A549 (cell line): ENCODE measurements at regions not wholly inside any gene's neighbourhood (a gene's known extent, or its start where the extent isn't known, plus 50 kb on each side); places are given as distances from the start of the nearest gene placed in this dataset.
A peak's percentile ranks its signal among the peaks of the same experiment; 100 is the strongest.

Source experiments
- ATAC-seq, 2 experiments: fragments of 200-7000 bp in 1 of 2; fragments of >200 bp in 1 of 2; cut with Nextera tagmentation in 1 of 2; cut with Tn5 transposase in 1 of 2; 3 replicates each; pipeline versions ENCODE4 v1.8.0 to v1.9.1; 2018 to 2020; ENCODE audit warnings: mild to moderate bottlenecking in 1 of 2, moderate library complexity in 1 of 2
- CTCF ChIA-PET: fragments of 300-600 bp; sonication (Branson Sonifier 250); formaldehyde crosslinking; extraction: SDS; loops from one replicate; lab custom pipeline; 2021; ENCODE audit warnings: antibody characterized with exemption, inconsistent platforms; lab: Yijun Ruan, JAX
- POLR2A ChIA-PET: fragments of 350-600 bp; formaldehyde crosslinking; extraction: SDS; loops from one replicate; lab custom pipeline; 2021; ENCODE audit warnings: antibody characterized with exemption, inconsistent platforms; lab: Yijun Ruan, JAX
- DNase-seq, 2 experiments: peaks; one replicate each; pipeline versions ENCODE4 v3.0.0 to v3.0.0-alpha.2; 2011 to 2016; ENCODE audit warnings: low read depth in 1 of 2, low spot score in 1 of 2
- FAIRE-seq: peaks from 2 replicates; lab custom pipeline; 2011; peaks lifted over from hg19 to GRCh38; lab: Jason Lieb, UNC
- H3K27ac ChIP-seq, 2 experiments: fragments of >200 bp; sonication (Bioruptor Twin); formaldehyde crosslinking; 3 replicates each; pipeline ENCODE4 v1.5.1; 2016 to 2017
- H3K4me1 ChIP-seq: fragments of >200 bp; sonication (Bioruptor Twin); formaldehyde crosslinking; 3 replicates; pipeline ENCODE4 v1.6.1; 2016
- H3K4me2 ChIP-seq: fragments of >200 bp; sonication (Bioruptor Twin); formaldehyde crosslinking; 3 replicates; pipeline ENCODE4 v1.6.1; 2016
- H3K4me3 ChIP-seq: fragments of >200 bp; sonication (Bioruptor Twin); formaldehyde crosslinking; 3 replicates; pipeline ENCODE4 v1.5.1; 2016
- H3K9me3 ChIP-seq: fragments of >200 bp; sonication (Bioruptor Twin); formaldehyde crosslinking; 3 replicates; pipeline ENCODE4 v1.6.1; 2016
- BHLHE40 ChIP-seq: IDR thresholded peaks from 2 replicates; pipeline ENCODE4 v1.6.1; 2012; ENCODE audit warnings: low read depth, low read length, inconsistent platforms
- CBX8 ChIP-seq: fragments of 200-600 bp; sonication (generic); IDR thresholded peaks from 2 replicates; pipeline ENCODE4 v1.6.1; 2016
- CEBPB ChIP-seq, 2 experiments: fragments of >200 bp in 1 of 2; sonication (Bioruptor Twin) in 1 of 2; formaldehyde crosslinking in 1 of 2; IDR thresholded peaks; 2 replicates each; pipeline ENCODE4 v1.6.1; 2012 to 2016
- CHD2 ChIP-seq: fragments of 150-350 bp; IDR thresholded peaks from 2 replicates; pipeline ENCODE4 v1.6.1; 2014; ENCODE audit warnings: low read length; ENCODE audit not compliant: partially characterized antibody
- CHD4 ChIP-seq: fragments of 200-600 bp; sonication (generic); IDR thresholded peaks from 2 replicates; pipeline ENCODE4 v1.6.1; 2016; ENCODE audit warnings: antibody characterized with exemption, mild to moderate bottlenecking, borderline replicate concordance
- E2F6 ChIP-seq: IDR thresholded peaks from 2 replicates; pipeline ENCODE4 v1.6.1; 2012; ENCODE audit warnings: low read depth, borderline replicate concordance
- EHF ChIP-seq: fragments of 250-450 bp; sonication (Bioruptor Pico); IDR thresholded peaks from 2 replicates; pipeline ENCODE4 v1.5.0; 2020; ENCODE audit warnings: mild to moderate bottlenecking
- ELK1 ChIP-seq: fragments of 150-350 bp; IDR thresholded peaks from 2 replicates; pipeline ENCODE4 v1.6.1; 2014; ENCODE audit warnings: low read depth, mild to moderate bottlenecking, low read length
- EP300 ChIP-seq, 2 experiments: fragments of >200 bp; sonication (Bioruptor Twin); formaldehyde crosslinking; IDR thresholded peaks; 2 replicates in 1 of 2; 3 replicates in 1 of 2; pipeline ENCODE4 v1.6.1; 2016 to 2017
- GATA3 ChIP-seq: IDR thresholded peaks from 2 replicates; pipeline ENCODE4 v1.6.1; 2012; ENCODE audit warnings: borderline replicate concordance
- HEYL ChIP-seq: fragments of 250-450 bp; sonication (Bioruptor Pico); IDR thresholded peaks from 2 replicates; pipeline ENCODE4 v1.8.0; 2021; ENCODE audit warnings: mild to moderate bottlenecking, moderate library complexity
- HMGXB4 ChIP-seq: fragments of 250-450 bp; sonication (Bioruptor Pico); IDR thresholded peaks from 2 replicates; pipeline ENCODE4 v1.5.0; 2021; ENCODE audit warnings: mild to moderate bottlenecking, moderate library complexity, borderline replicate concordance
- HOXA7 ChIP-seq: fragments of 250-450 bp; sonication (Bioruptor Pico); IDR thresholded peaks from 2 replicates; pipeline ENCODE4 v1.5.0; 2020; ENCODE audit warnings: mild to moderate bottlenecking, moderate library complexity
- JUNB ChIP-seq: fragments of >200 bp; sonication (Bioruptor Twin); formaldehyde crosslinking; IDR thresholded peaks from 2 replicates; pipeline ENCODE4 v1.6.1; 2016
- MAFK ChIP-seq: fragments of 450-650 bp; IDR thresholded peaks from 2 replicates; pipeline ENCODE4 v1.6.1; 2014; ENCODE audit not compliant: partially characterized antibody
- MAZ ChIP-seq: fragments of 150-350 bp; IDR thresholded peaks from 2 replicates; pipeline ENCODE4 v1.6.1; 2014; ENCODE audit warnings: antibody characterized with exemption, low read depth, low read length, borderline replicate concordance
- MYC ChIP-seq: IDR thresholded peaks from 2 replicates; pipeline ENCODE4 v1.6.1; 2012; ENCODE audit warnings: mild to moderate bottlenecking, inconsistent platforms, low read length, improper control_type of control experiment, borderline replicate concordance
- NR3C1 ChIP-seq: fragments of >200 bp; sonication (Bioruptor Twin); formaldehyde crosslinking; IDR thresholded peaks from 3 replicates; pipeline ENCODE4 v1.6.1; 2017
- PBX3 ChIP-seq: IDR thresholded peaks from 2 replicates; pipeline ENCODE4 v1.6.1; 2012
- PHF8 ChIP-seq: fragments of 200-600 bp; sonication (generic); IDR thresholded peaks from 2 replicates; pipeline ENCODE4 v1.6.1; 2016; ENCODE audit warnings: low read depth, mild to moderate bottlenecking, antibody characterized with exemption, moderate library complexity, borderline replicate concordance
- RAD21 ChIP-seq, 2 experiments: fragments of >200 bp in 1 of 2; sonication (Bioruptor Twin) in 1 of 2; formaldehyde crosslinking in 1 of 2; IDR thresholded peaks in 1 of 2; conservative IDR thresholded peaks in 1 of 2; 2 replicates in 1 of 2; 3 replicates in 1 of 2; pipeline ENCODE4 v1.6.1; 2012 to 2018; ENCODE audit warnings: inconsistent platforms in 1 of 2
- RNF2 ChIP-seq: fragments of 200-600 bp; sonication (generic); IDR thresholded peaks from 2 replicates; pipeline ENCODE4 v1.6.1; 2016; ENCODE audit warnings: low read depth, mild to moderate bottlenecking, antibody characterized with exemption, moderate library complexity, borderline replicate concordance
- SMC3 ChIP-seq: fragments of >200 bp; sonication (Bioruptor Twin); formaldehyde crosslinking; IDR thresholded peaks from 3 replicates; pipeline ENCODE4 v1.6.1; 2018; ENCODE audit warnings: inconsistent platforms
- TFCP2L1 ChIP-seq: fragments of 250-450 bp; sonication (Bioruptor Pico); IDR thresholded peaks from 2 replicates; pipeline ENCODE4 v1.5.0; 2021; ENCODE audit warnings: mild to moderate bottlenecking
- ZNF302 ChIP-seq: fragments of 250-450 bp; sonication (Bioruptor Pico); IDR thresholded peaks from 2 replicates; pipeline ENCODE4 v1.9.0; 2021; ENCODE audit warnings: inconsistent platforms, mild to moderate bottlenecking, moderate library complexity
- ZSCAN20 ChIP-seq: fragments of 250-450 bp; sonication (Bioruptor Pico); IDR thresholded peaks from 2 replicates; pipeline ENCODE4 v1.8.0; 2022; ENCODE audit warnings: mild to moderate bottlenecking, moderate library complexity
- WGBS: methylation state at CpG from one replicate; pipeline ENCODE4 v1.1.6; 2017; ENCODE audit errors: missing lambda C conversion rate; 5-methylcytosine and 5-hydroxymethylcytosine counted together
- TF ChIP-seq, protein P1 (sequence below): fragments of >200 bp; sonication (Bioruptor Twin); formaldehyde crosslinking; IDR thresholded peaks from 2 replicates; pipeline ENCODE4 v1.6.1; 2016

DNA sequence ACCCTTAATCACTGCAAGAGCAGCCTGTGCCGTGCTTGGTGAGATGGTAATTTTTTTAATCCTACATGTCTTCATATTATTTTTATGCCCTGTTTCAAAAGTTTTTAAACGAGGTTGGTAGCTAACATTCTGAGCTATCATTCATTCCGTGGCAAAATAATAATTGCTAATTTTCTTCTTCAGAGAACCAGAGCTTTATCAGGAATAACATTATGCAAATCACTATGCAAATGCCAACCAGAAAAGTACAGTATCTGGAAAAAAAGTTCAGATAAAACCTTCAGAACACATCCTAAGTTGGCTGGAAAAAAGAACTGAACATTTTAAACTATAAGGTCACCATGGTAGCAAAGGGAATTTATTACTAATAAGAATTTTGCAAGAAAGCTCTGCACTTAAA is 165.1 kb upstream of the NABP1 start:
- ATAC-seq: no peak

DNA sequence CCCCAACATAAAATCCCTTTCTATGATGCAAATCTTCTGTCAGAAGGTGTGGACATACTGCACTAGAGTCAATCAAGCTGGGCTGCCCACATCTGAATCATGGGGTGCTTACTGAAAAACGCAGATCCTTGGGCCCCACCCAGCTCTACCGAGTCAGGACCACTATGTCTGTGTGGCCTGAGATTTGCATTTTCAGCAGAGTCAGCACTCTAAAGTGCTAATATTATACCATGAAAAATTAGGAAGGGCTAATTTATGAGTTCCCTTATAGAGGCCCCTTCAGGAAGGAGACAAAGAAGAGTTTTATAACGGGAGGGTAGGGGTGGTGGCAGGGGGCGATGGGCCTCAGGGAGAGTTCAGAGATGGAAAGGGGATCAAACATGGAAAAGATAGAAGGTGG is 163.3 kb upstream of the NABP1 start:
- POLR2A ChIA-PET: no interaction called here

More for the DNA sequence above, 165.1 kb upstream of the NABP1 start:
- Histone ChIP-seq H3K4me1 (peaks cover 49% of the 10 kb centered on the region), H3K9me3 (no peaks in the 10 kb centered on the region), H3K27ac (peak overlapping the region; percentile 12 to 50; a peak in 4 of 6 replicates), H3K4me3 (no peak overlapping the region), H3K4me2 (no peak overlapping the region)
- TF ChIP-seq MAZ (no peak), MAFK (no peak), MYC (no peak), ELK1 (no peak), CBX8 (no peak), E2F6 (no peak), NR3C1 (no peak), HOXA7 (CRISPR knock-in tag) (no peak), ZSCAN20 (CRISPR knock-in tag) (no peak), CHD2 (no peak), SMC3 (no peak), PHF8 (no peak), JUNB (no peak), TFCP2L1 (CRISPR knock-in tag) (no peak), EHF (CRISPR knock-in tag) (no peak), ZNF302 (CRISPR knock-in tag) (no peak), CHD4 (no peak), PBX3 (no peak)
- TF ChIP-seq, protein P1, sequence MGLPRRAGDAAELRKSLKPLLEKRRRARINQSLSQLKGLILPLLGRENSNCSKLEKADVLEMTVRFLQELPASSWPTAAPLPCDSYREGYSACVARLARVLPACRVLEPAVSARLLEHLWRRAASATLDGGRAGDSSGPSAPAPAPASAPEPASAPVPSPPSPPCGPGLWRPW: no peak
- FAIRE-seq (no peak), DNase-seq (no peak)
- ChIA-PET CTCF (interaction anchor here (1.2 to 6.8 kb wide), 6 partner anchors 9 to 461 kb away, joined by 4 to 55 read pairs (median 10); no protein-coding TSS in a partner anchor), POLR2A (no interaction called here)
- WGBS: 71% methylated on average over 3 of the region's 3 CpGs

GRCh38 chr2:191515551-191515950 is 162.4 kb upstream of the NABP1 start:
- Histone ChIP-seq H3K4me3 (no peak overlapping the region), H3K9me3 (no peaks in the 10 kb centered on the region), H3K4me1 (peaks cover 40% of the 10 kb centered on the region), H3K27ac (peak overlapping the region; percentile 23 to 44; a peak in 3 of 6 replicates), H3K4me2 (0 out of 3 replicates have a peak overlapping the region, but pooled peaks have one; percentile 21)
- no peak for DNase-seq
- ChIA-PET CTCF (interaction anchor here (0.9 to 6.8 kb wide), 6 partner anchors 14 to 464 kb away, joined by 3 to 55 read pairs (median 10); no protein-coding TSS in a partner anchor), POLR2A (no interaction called here)
- peak in 1 of 2 experiments; percentile 22; a peak in 1 of 6 replicates for ATAC-seq
- WGBS: 75% methylated on average over 3 of the region's 3 CpGs
- no peak for FAIRE-seq
- TF ChIP-seq HMGXB4 (CRISPR knock-in tag) (no peak), NR3C1 (no peak), BHLHE40 (no peak), RNF2 (no peak), ELK1 (no peak), EP300 (IDR thresholded peaks at IDR 0.05) (no peak), HEYL (CRISPR knock-in tag) (no peak), MAFK (no peak), RAD21 (conservative IDR thresholded peaks at IDR 0.05 in 1 of 2, IDR thresholded peaks at IDR 0.05 in 1 of 2) (no peak), CEBPB (IDR thresholded peaks at IDR 0.05) (no peak), GATA3 (no peak), ZNF302 (CRISPR knock-in tag) (no peak)
- TF ChIP-seq, protein P1: no peak

More for the DNA sequence above, 163.3 kb upstream of the NABP1 start:
- CTCF ChIA-PET: interaction anchor here (0.9 to 6.8 kb wide), 6 partner anchors 13 to 463 kb away, joined by 3 to 55 read pairs (median 10); no protein-coding TSS in a partner anchor
- no peaks in the 10 kb centered on the region for H3K9me3 ChIP-seq
- ATAC-seq (no peak), DNase-seq (no peak), FAIRE-seq (no peak)
- TF ChIP-seq RNF2: no peak
- no peak for TF ChIP-seq CHD2
- peak; percentile 79 for TF ChIP-seq MAFK
- H3K4me1 ChIP-seq: peaks cover 40% of the 10 kb centered on the region
- H3K4me2 ChIP-seq: no peak overlapping the region
- peak overlapping the region; percentile 12 to 70; a peak in 4 of 6 replicates for H3K27ac ChIP-seq
- no peak overlapping the region for H3K4me3 ChIP-seq
- 76% methylated on average over 4 of the region's 4 CpGs for WGBS
